DOHH2 (cell line): ENCODE measurements at regions not wholly inside any gene's neighbourhood (a gene's known extent, or its start where the extent isn't known, plus 50 kb on each side); places are given as distances from the start of the nearest gene placed in this dataset.

Source experiments
- H3F3A ChIP-seq: fragments of 200-600 bp; sonication (generic), shearing (Covaris generic); 2 replicates; pipeline ENCODE4 v1.6.0; 2016; ENCODE audit warnings: antibody characterized with exemption, mild to moderate bottlenecking; ENCODE audit not compliant: control insufficient read depth, insufficient read depth
- H3K27ac ChIP-seq: fragments of 200-600 bp; sonication (generic); 2 replicates; pipeline ENCODE4 v1.5.1; 2014; ENCODE audit warnings: low read depth, mild to moderate bottlenecking, low read length, moderate library complexity
- H3K27me3 ChIP-seq: fragments of 200-600 bp; sonication (generic); 2 replicates; pipeline ENCODE4 v1.6.1; 2014; ENCODE audit warnings: mild to moderate bottlenecking, low read length, mixed read lengths; ENCODE audit not compliant: control insufficient read depth
- H3K36me3 ChIP-seq: fragments of 200-600 bp; sonication (generic); 2 replicates; pipeline ENCODE4 v1.6.1; 2014; ENCODE audit warnings: mild to moderate bottlenecking, low read length, moderate library complexity, mixed read lengths; ENCODE audit not compliant: control insufficient read depth
- H3K4me1 ChIP-seq: fragments of 200-600 bp; sonication (generic); 2 replicates; pipeline ENCODE4 v1.6.1; 2014; ENCODE audit warnings: mild to moderate bottlenecking, low read length, mixed read lengths; ENCODE audit not compliant: control insufficient read depth
- H3K4me2 ChIP-seq: fragments of 200-600 bp; sonication (generic); 2 replicates; pipeline ENCODE4 v1.6.0; 2014; ENCODE audit warnings: mild to moderate bottlenecking, low read length, moderate library complexity
- H3K4me3 ChIP-seq: fragments of 200-600 bp; sonication (generic); 2 replicates; pipeline ENCODE4 v1.5.1; 2014; ENCODE audit warnings: mild to moderate bottlenecking, low read length, mixed read lengths
- H3K79me2 ChIP-seq: fragments of 200-600 bp; sonication (generic); 2 replicates; pipeline ENCODE4 v1.6.1; 2014; ENCODE audit warnings: mild to moderate bottlenecking, low read length, mixed read lengths; ENCODE audit not compliant: control insufficient read depth
- H3K9me2 ChIP-seq: fragments of 200-600 bp; sonication (generic); replicated peaks from 2 replicates; pipeline ENCODE4 v1.6.1; 2014; ENCODE audit warnings: mild to moderate bottlenecking, low read length, mixed read lengths; ENCODE audit not compliant: control insufficient read depth
- H3K9me3 ChIP-seq: fragments of 200-600 bp; sonication (generic); 2 replicates; pipeline ENCODE4 v1.6.1; 2014; ENCODE audit warnings: antibody characterized with exemption, low read length, mixed read lengths; ENCODE audit not compliant: control insufficient read depth, insufficient read depth
- H4K20me1 ChIP-seq: fragments of 200-600 bp; sonication (generic); 2 replicates; pipeline ENCODE4 v1.6.0; 2014; ENCODE audit warnings: low read depth, mild to moderate bottlenecking, antibody characterized with exemption, low read length, moderate library complexity; ENCODE audit not compliant: control insufficient read depth, insufficient read depth
- EZH2phosphoT487 ChIP-seq: fragments of 200-600 bp; sonication (generic); IDR thresholded peaks from 2 replicates; pipeline ENCODE4 v1.6.1; 2017; ENCODE audit warnings: borderline replicate concordance, mild to moderate bottlenecking, antibody characterized with exemption, low read length, moderate library complexity, mixed read lengths
- TF ChIP-seq, protein P1 (sequence below): fragments of 200-600 bp; sonication (generic); IDR thresholded peaks from one replicate; pipeline ENCODE4 v1.5.1; 2014; ENCODE audit warnings: antibody characterized with exemption, mild to moderate bottlenecking, low read depth, low read length; ENCODE audit not compliant: poor library complexity, severe bottlenecking

DNA sequence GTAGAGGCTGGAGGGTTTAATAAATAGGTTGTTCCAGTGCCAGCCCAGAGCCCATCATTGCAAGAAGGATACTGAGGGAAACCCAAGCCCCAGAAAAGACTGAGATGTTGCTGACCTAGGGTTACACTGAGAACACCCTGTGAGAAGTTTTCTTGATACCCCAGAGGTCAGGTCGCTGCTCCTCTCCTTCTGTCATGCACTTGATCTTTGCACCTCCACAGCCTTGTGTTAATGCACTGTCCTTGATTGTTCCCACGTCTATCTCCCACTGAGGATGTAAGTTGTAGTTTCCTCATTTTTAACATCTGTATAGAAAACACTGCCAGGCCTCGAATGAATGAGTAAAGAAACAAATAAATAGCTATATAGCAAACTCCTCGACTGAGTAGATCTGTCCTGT, 195.3 kb upstream of the AHR start:
- H3K27me3 ChIP-seq, result no peaks in the 10 kb centered on the region

DNA sequence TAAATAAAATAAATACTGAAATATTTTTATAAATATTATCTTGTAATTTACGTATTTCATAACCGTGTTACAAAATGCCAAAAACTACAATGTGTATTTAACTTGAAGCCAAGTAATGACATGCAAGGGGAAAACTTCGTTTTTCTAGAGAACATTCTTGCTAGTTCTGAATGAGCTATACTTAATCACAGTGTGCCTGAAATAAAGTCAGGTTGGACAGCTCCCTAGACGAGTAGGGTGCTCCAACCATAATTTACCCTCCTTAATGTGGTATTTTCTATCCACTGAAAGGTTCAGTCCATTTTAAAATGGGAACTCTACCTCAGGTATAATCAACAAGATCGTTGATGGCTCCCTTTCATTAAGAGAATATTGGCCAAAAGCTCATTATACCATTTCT, 194.5 kb upstream of the AHR start:
- no peaks in the 10 kb centered on the region for H3F3A ChIP-seq
- H3K9me2 ChIP-seq, result no peaks in the 10 kb centered on the region
- no peak overlapping the region for H3K4me3 ChIP-seq
- peaks cover 4% of the 10 kb centered on the region; the same call in 1 of the 2 replicates for H3K9me3 ChIP-seq
- no peaks in the 10 kb centered on the region for H3K36me3 ChIP-seq
- no peak overlapping the region for H3K4me2 ChIP-seq
- no peaks in the 10 kb centered on the region for H3K79me2 ChIP-seq
- no peak for TF ChIP-seq EZH2phosphoT487
- TF ChIP-seq, protein P1, sequence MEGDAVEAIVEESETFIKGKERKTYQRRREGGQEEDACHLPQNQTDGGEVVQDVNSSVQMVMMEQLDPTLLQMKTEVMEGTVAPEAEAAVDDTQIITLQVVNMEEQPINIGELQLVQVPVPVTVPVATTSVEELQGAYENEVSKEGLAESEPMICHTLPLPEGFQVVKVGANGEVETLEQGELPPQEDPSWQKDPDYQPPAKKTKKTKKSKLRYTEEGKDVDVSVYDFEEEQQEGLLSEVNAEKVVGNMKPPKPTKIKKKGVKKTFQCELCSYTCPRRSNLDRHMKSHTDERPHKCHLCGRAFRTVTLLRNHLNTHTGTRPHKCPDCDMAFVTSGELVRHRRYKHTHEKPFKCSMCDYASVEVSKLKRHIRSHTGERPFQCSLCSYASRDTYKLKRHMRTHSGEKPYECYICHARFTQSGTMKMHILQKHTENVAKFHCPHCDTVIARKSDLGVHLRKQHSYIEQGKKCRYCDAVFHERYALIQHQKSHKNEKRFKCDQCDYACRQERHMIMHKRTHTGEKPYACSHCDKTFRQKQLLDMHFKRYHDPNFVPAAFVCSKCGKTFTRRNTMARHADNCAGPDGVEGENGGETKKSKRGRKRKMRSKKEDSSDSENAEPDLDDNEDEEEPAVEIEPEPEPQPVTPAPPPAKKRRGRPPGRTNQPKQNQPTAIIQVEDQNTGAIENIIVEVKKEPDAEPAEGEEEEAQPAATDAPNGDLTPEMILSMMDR, result no peak
- H3K27me3 ChIP-seq, result no peaks in the 10 kb centered on the region
- no peaks in the 10 kb centered on the region for H4K20me1 ChIP-seq
- H3K4me1 ChIP-seq, result no peaks in the 10 kb centered on the region
- no peak overlapping the region for H3K27ac ChIP-seq

More for the DNA sequence above, 195.3 kb upstream of the AHR start:
- Histone ChIP-seq H3K4me3 (no peak overlapping the region), H3K9me3 (peaks cover 4% of the 10 kb centered on the region; the same call in 1 of the 2 replicates), H3F3A (no peaks in the 10 kb centered on the region), H3K36me3 (no peaks in the 10 kb centered on the region), H4K20me1 (no peaks in the 10 kb centered on the region), H3K4me2 (no peak overlapping the region), H3K4me1 (peaks cover 4% of the 10 kb centered on the region), H3K79me2 (no peaks in the 10 kb centered on the region), H3K27ac (no peak overlapping the region), H3K9me2 (no peaks in the 10 kb centered on the region)
- TF ChIP-seq, protein P1, result no peak
- no peak for TF ChIP-seq EZH2phosphoT487

DNA sequence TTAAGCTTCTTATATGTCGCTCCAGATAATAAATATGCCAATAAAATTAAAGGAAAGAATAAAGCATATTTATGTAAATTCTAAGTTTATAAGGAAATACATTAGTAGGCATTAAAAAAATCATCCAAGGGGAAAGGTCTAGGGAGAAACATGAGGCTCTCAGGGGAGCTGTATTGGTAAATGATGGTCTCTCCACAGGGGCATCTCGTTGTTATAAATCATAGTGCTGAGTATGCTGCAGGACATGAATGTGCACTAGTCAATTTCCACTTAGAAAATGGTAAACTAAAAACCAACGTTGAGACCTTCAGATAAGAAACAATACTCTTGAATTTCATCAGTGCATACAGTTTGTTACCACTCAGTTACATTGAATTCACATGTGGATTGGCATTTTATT, 194.0 kb upstream of the AHR start:
- Histone ChIP-seq H3K36me3 (no peaks in the 10 kb centered on the region), H3K79me2 (no peaks in the 10 kb centered on the region), H3K27ac (no peak overlapping the region), H3F3A (no peaks in the 10 kb centered on the region), H3K9me3 (peaks cover 4% of the 10 kb centered on the region; the same call in 1 of the 2 replicates), H4K20me1 (no peaks in the 10 kb centered on the region), H3K4me2 (no peak overlapping the region), H3K4me3 (no peak overlapping the region), H3K9me2 (no peaks in the 10 kb centered on the region), H3K27me3 (no peaks in the 10 kb centered on the region), H3K4me1 (no peaks in the 10 kb centered on the region)
- TF ChIP-seq, protein P1, result no peak
- no peak for TF ChIP-seq EZH2phosphoT487

DNA sequence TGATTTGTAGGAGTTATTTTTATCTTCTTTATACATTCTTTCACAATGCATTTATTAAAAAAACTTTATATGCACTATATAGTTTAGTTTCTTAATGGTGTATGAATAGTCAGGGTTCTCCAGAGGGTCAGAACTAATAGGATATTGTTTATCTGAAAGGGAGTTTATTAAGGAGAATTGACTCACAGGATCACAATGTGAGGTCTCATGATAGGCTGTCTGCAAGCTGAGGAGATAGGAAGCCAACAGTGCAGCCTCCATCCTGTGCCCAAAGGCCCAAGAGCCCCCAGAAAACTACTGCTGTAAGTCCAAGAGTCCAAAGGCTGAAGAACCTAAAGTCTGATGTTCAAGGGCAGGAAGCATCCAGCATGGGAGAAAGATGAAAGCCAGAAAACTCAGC, 192.8 kb upstream of the AHR start:
- no peak for TF ChIP-seq EZH2phosphoT487
- TF ChIP-seq, protein P1, result no peak
- no peaks in the 10 kb centered on the region for H3F3A ChIP-seq
- H4K20me1 ChIP-seq, result no peaks in the 10 kb centered on the region

More for the DNA sequence above, 192.8 kb upstream of the AHR start:
- H3K9me3 ChIP-seq, result peaks cover 4% of the 10 kb centered on the region; the same call in 1 of the 2 replicates
- H3K4me1 ChIP-seq, result no peaks in the 10 kb centered on the region
- no peaks in the 10 kb centered on the region for H3K27me3 ChIP-seq
- no peaks in the 10 kb centered on the region for H3K9me2 ChIP-seq
- no peaks in the 10 kb centered on the region for H3K36me3 ChIP-seq
- H3K79me2 ChIP-seq, result no peaks in the 10 kb centered on the region
- H3K4me2 ChIP-seq, result no peak overlapping the region
- no peak overlapping the region for H3K27ac ChIP-seq
- H3K4me3 ChIP-seq, result no peak overlapping the region
